ENCODE measurements at regions not wholly inside any gene's neighbourhood (a gene's known extent, or its start where the extent isn't known, plus 50 kb on each side); places are given as distances from the start of the nearest gene placed in this dataset.
"Not testable (repeated sequence)": the region's sequence is repeated elsewhere in the genome, so short reads cannot be mapped to it uniquely, and the experiment has no call there.

- DNase-seq = not testable (repeated sequence)
Measured at GRCh38 chr1:143760366-143760765, 211.4 kb downstream of the FAM72C start.

- DNase-seq = not testable (repeated sequence)
Measured at GRCh38 chr1:143755961-143756360, 215.8 kb downstream of the FAM72C start.

GRCh38 chr1:143748906-143749305 lies 222.9 kb downstream of the FAM72C start:
- no peak for DNase-seq

GRCh38 chr1:143736562-143736961 lies 235.2 kb downstream of the FAM72C start:
- no peak for DNase-seq

GRCh38 chr1:143735764-143736461 lies 235.9 kb downstream of the FAM72C start:
- no peak for DNase-seq

- not testable (repeated sequence) for DNase-seq
Measured at GRCh38 chr1:143734261-143734660, 237.5 kb downstream of the FAM72C start.

- DNase-seq = not testable (repeated sequence)
Measured at GRCh38 chr1:143730890-143731289, 240.9 kb downstream of the FAM72C start.

- DNase-seq = not testable (repeated sequence)
Measured at GRCh38 chr1:143729449-143730111, 242.2 kb downstream of the FAM72C start.

- DNase-seq = not testable (repeated sequence)
Measured at GRCh38 chr1:143728802-143729448, 242.9 kb downstream of the FAM72C start.

GRCh38 chr1:143727263-143727662 lies 244.5 kb downstream of the FAM72C start:
- DNase-seq = no peak

- no peak for DNase-seq
Measured at GRCh38 chr1:143721024-143721373, 250.8 kb downstream of the FAM72C start.

- no peak for DNase-seq
Measured at GRCh38 chr1:143720087-143721023, 251.4 kb downstream of the FAM72C start.

- no peak for DNase-seq
Measured at GRCh38 chr1:143718524-143718923, 253.3 kb downstream of the FAM72C start.

GRCh38 chr1:143718021-143718420 lies 253.8 kb downstream of the FAM72C start:
- DNase-seq = no peak

GRCh38 chr1:143717434-143717833 lies 254.4 kb downstream of the FAM72C start:
- no peak for DNase-seq

GRCh38 chr1:143714913-143715312 lies 256.9 kb downstream of the FAM72C start:
- DNase-seq = not testable (repeated sequence)

GRCh38 chr1:143709606-143710259 lies 262.1 kb downstream of the FAM72C start:
- DNase-seq = not testable (repeated sequence)

- DNase-seq = not testable (repeated sequence)
Measured at GRCh38 chr1:143702739-143703138, 269.0 kb downstream of the FAM72C start.

GRCh38 chr1:143699731-143700130 lies 272.1 kb downstream of the FAM72C start:
- DNase-seq = peak in 1 of 2 experiments; percentile 8

- DNase-seq = no peak
Measured at GRCh38 chr1:143699115-143699514, 272.7 kb downstream of the FAM72C start.

- DNase-seq = peak in 1 of 2 experiments; percentile 17
Measured at GRCh38 chr1:143698016-143698415, 273.8 kb downstream of the FAM72C start.

GRCh38 chr1:143694085-143694484 lies 277.7 kb downstream of the FAM72C start:
- DNase-seq = no peak

Measured in NCI-H526 (cell line).